GM21723 (cell line): ENCODE measurements at regions not wholly inside any gene's neighbourhood (a gene's known extent, or its start where the extent isn't known, plus 50 kb on each side); places are given as distances from the start of the nearest gene placed in this dataset.

Source experiments
- ATAC-seq: cut with Tn5 transposase; IDR thresholded peaks from one replicate; pipeline ENCODE4 v1.9.1; 2021; ENCODE audit warnings: mild to moderate bottlenecking, moderate library complexity; ENCODE audit not compliant: unreplicated experiment

- no peak for ATAC-seq
Observed at GRCh38 chr12:125222876-125223275, 157.6 kb downstream of the AACS start.

DNA sequence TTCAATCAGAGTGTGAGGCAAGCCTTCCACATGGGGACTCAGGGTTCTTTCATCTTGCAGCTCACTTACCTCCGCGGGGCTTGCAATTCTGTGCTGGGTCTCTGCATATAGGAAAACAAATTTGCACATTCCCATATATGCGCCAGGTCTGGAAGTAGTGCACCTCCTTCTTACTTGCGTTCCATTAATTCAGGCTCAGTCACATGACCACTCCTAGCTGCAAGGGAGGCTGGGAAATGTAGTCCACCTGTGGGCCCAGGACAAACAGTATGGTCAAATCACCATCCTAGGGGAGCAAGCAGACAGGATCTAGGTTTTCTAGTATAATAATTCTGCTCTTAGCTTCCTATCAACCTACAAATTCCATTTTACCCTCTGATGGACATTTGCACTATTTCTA lies 160.4 kb downstream of the AACS start:
- ATAC-seq: no peak

DNA sequence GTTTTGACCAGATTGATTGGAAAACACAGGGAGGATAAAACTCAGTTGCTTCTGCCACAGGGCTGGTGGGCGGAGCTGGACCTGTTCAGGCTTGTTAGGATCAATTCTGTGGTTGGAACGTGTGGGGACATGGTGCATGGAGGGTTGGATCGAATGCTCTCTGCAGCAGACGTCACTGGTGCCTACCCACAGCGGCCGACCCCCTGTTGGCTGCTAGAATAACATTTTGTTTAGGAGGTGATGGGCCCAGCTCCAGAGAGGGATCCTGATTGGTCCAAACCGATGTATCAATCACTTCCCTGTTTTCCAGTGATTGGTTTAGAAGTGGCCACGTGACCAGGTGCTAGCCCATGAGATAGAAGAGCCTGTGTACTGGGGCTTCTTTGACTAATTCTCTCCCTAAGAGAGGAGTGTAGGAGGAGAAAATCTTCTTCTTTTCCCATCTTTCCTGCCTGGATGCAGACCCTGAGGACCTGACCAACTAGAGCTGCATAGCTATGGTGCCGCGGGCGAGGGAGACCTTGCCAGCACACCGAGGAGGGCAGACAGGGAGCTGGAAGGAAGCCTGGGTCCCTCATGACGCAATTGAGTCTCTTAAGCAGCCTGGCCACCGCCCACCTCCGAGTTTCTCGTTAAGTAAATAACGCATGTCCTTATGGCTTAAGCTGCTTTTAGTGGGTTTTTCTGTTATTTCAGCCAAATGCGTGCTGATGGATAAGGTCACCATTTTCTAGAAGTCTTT lies 163.5 kb downstream of the AACS start:
- no peak for ATAC-seq

DNA sequence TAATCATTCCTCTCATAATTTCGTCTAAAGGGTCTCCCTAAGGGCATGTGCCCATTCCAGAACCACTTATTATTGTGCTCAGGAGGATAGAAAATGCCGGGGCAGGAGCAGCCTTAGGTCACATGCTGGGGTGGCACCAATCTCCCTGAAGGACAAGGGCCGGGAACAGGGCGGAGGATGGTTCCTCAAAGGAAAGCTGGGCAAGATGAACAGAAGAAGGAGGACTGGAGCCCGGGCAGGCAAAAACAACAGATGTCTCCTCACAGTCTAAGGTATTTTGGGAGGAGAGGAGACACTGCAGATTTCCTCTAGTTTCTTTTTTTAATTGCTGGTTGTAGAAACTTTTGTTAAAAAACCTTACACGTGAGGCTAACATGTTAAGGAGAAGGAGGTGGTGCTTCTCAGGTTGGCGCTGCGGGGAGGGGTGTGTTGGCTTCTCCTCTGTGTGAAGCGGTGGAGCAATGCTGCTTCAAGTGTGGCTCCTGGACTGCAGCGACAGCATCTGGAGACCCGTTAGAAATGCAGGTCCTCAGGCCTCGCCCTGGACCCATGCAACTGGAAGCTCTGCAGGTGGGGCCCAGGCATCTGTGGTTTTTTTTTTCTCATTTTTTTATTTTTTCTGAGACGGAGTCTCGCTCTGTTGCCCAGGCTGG lies 164.8 kb downstream of the AACS start:
- no peak for ATAC-seq

DNA sequence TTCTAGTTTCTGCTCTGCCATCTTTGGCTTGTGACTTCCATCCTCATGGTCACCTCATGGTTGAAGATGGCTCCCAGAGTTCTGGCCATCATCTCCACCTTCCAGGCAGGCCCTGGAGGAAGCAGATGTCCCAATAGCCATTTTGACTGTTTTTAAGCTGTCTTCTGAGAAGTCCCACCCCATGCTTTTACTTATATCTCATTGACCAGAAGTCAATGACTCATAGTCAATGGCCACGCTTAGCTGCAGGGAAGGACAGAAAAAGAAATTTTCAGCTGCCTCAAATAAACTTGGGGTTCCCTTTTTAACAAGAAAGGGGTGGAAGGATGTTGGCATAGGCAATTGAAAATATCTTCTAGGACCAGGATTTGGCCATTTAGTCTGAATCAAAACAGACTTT lies 168.1 kb downstream of the AACS start:
- ATAC-seq: no peak

DNA sequence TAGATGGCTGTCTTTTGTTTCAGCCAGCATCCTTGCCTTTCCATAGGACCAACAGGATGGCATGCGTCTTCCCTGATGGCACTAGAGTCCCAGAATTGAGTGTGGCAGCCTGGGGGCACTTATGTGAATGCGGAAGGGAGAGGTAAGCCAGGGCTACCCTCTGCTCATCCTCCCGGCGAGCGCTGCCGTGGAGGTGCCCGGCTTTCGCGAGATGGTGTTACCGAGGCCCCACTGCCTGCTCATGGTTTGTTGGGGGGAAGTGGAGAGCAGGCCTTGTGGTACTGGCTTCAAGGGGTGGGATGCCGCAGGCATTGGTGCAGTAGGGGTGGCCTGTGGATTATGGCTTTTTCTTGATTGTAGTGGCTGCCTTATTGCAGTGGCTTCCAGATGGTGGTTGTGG lies 174.3 kb downstream of the AACS start:
- ATAC-seq: no peak

DNA sequence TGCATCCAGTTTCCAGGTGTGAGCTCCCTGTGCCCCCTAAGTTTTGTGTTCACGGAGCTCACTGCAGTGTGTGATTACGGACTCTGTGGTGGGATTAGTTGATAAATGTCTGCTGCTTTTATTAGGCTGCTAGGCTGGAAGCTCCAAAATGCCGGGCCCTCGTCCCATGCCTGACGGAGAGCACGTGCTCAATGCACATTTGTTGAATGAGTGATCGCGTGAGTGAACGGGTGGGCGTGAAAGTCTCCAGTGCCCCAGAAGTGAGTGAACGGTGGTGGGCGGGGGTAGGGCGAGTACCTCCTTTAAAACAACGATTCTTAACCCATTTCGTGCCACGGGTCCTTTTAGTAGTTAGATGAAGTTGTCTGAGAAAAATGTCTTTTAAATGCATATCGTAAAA lies 175.5 kb downstream of the AACS start:
- ATAC-seq: no peak

GRCh38 chr12:125243811-125244210 lies 178.6 kb downstream of the AACS start:
- no peak for ATAC-seq

DNA sequence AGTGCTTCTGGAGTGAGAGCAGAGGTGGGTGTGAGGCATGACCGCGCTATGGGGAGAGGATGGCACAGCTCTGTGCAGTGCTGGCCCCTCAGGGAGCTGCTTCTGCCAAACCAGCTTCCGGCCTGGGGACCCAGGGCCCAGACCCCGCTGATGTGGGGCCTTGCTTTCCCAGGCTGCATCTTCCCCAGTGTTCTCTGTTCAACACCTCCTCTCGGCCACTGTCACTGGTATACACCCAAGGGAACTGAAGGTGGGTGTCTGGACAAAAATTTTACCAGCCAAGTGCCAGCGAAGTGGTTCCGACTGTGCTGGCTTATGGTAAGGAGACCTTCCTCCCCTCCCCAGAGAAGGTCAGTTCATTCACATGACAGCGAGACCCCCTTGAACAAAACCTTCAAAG lies 179.1 kb downstream of the AACS start:
- no peak for ATAC-seq

DNA sequence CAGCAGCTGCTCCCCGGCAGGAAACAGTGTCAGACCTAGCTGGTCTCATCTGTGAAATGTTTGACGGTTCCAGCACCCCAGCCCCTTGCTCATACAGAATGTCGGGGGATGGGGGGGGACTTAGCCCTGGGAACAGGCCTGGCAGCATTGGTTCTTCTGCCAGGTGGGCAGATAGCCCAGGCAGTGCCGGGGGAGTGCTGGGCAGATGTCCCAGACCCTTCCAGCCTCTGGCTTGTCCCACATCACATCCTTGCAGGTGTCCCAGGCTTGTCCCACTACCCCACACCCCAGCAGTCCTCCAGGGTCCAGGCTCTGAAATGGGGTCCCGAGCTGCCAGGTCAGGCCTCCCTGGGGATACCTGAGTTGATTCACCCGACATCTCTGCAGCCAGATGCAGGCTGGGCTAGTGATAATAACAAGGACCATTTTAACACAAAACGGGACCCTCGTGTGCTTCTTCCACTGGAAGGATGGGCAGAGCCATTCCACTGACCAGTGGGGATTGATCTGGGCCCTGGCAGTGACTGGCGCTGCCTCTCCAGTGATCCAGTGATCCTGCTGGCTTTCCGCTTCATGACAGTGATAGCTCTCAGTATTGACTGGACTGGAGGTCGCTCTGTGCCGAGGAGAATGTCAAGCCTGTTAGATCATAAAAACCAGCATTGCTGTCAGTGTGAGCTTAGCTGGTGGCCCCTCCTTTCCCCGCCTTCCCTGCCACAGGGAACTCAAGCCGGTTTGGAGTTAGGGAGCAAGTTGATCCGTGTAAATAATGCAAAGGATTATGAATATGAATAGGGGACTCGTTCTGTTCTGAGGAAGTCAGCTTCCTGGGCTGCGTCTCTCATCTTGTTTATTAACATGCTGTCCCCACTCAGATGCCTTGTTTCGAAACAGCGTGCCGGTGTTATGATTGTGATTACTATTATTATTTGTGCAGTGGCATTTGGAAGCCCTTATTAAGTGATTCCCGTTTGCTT lies 180.6 kb downstream of the AACS start:
- ATAC-seq: no peak

- ATAC-seq: no peak
Observed at GRCh38 chr12:125247477-125247876, 182.2 kb downstream of the AACS start.

DNA sequence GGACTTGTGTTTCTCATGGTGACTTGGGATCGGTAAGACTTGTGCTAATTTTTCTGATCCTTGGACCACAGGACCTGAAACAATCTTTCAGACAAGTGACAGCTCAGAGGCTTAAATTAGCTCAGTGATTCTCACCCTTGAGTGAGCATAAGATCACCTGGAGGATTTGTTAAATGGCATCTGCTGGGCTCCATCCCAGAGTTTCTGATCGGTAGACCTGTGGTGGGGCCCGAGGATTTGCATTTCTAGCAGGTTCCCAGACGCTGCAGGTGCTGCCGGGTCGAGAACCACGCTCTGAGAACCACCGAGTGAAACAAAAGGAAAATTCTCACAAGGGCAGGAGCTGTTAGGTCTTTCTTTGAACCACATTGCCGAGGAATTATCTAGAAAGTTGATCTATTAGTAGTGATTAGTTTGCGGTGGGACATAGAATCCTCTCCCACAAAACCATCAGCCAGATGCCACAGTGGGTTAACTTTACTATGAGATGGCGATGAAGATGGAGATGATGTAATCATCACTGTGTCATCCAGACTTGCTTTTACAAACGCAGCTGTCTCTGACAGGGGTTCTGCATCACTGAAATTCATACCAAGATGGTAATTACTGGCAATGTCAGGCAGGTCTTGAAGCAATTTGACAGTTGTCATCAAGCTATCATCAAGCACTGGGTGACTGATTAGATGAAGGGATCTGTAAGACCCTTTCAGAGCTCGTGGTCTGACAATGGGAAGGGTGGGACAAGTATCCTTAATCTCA lies 184.0 kb downstream of the AACS start:
- ATAC-seq: no peak

GRCh38 chr12:125249932-125250331 lies 184.7 kb downstream of the AACS start:
- ATAC-seq: no peak

DNA sequence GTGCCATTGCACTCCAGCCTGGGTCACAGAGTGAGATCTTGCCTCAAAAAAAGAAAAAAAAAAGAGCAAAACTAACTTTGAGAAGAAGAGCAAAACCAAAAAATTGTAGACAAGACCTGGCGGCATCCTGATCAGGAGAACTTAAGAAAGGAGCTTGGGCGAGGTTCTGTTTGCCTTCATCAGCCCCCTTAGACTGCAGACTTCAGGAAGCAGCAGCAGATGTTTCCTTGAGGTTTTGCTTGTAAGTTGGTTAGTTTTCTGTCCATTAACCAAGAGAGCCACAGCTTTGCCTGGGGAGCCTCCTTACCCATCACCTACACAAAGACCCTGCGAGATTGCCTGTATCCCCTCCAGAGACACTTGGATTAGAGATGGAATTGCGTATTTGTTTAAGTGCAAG lies 189.0 kb downstream of the AACS start:
- ATAC-seq: no peak

- ATAC-seq: no peak
Observed at GRCh38 chr12:125254856-125255255, 189.6 kb downstream of the AACS start.

GRCh38 chr12:125255935-125256633 lies 190.8 kb downstream of the AACS start:
- ATAC-seq: no peak

DNA sequence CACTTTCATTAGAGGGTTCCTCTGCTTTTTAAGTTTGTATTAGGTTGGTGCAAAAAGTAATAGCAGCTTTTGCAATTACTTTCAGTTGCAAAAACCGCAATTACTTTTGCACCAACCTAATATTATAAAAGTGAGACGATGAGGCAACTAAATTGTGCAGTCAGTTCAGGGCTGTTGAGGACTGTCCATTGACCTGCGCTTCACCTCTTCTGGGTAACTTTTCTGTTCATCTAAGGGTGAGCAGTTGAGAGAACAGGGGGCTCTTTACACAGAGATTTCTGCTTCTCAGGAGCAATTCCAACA lies 191.3 kb downstream of the AACS start:
- no peak for ATAC-seq

DNA sequence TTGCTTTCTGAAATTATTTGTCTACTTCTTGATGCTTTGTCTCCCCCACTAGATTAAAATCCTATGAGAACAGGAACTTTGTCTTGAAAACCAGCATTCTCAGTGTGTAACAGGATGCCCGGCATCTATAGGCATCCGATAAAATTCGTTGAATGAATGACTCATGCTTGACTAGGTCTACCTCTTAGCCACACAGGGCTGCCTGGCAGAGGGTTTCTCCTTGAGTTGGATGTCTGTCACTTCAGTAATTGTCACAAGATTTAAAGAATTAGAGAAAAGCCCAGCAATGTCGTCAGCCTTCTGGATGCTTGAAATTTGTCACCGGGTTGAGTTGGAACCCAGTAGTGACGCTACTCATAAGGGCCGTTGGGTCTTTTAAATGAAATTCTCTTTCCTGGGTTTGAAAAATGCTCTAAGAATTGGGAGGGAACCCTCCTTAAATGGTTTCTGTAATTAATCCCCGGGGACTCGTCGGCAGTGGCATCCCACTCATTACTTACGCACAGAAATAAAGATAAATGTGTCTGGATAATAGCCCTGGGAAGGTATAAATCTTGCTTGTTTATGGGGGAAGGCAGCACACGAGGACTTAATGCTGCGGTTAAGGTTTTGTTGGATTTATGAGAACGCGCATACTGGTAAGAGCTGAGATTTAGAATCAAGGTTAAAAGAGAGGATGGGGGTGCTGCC lies 194.1 kb downstream of the AACS start:
- no peak for ATAC-seq

DNA sequence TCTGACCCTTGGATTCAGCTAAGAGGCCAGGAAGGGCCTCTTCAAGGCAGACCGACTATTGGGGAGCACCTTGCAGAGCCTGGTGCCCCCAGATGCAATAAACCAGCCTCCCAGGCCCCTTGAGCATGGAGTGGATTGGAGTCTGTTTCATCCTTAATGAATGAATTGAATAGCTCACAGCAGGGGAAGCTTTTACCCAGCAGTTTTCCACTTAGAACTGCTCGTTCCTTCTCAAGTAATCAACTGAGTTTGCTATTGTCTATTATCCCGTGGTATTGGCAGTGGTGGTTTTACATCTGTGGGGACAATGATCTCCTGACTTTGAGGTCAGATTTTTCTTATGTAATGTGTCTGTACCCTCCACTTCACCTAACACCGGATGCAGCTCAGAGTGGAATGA lies 197.6 kb downstream of the AACS start:
- ATAC-seq: no peak

DNA sequence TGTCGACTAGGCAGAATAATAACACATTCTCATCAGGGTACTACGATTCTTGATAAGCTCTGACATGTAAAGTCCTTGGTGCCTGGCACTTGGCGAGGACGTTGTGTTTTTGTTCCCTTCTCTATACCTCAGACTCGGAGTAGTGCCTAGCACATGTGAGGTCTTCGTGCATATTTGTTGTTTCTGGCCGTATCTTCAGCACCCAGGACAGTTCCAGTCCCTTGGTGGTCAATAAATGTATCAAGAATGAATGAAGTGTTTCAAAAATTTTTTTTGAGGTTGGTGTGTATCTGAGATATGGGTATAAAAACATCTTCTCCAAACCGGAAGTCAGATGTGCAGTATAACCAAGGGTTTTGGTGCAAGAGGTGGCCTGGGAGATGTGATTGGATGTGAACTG lies 198.2 kb downstream of the AACS start:
- no peak for ATAC-seq
